HG02610 (cell line): ENCODE measurements at regions not wholly inside any gene's neighbourhood (a gene's known extent, or its start where the extent isn't known, plus 50 kb on each side); places are given as distances from the start of the nearest gene placed in this dataset.
A peak's percentile ranks its signal among the peaks of the same experiment; 100 is the strongest.

Source experiments
- ATAC-seq: cut with Tn5 transposase; IDR thresholded peaks from one replicate; pipeline ENCODE4 v1.9.1; 2021; ENCODE audit warnings: mild to moderate bottlenecking, moderate library complexity; ENCODE audit not compliant: unreplicated experiment

DNA sequence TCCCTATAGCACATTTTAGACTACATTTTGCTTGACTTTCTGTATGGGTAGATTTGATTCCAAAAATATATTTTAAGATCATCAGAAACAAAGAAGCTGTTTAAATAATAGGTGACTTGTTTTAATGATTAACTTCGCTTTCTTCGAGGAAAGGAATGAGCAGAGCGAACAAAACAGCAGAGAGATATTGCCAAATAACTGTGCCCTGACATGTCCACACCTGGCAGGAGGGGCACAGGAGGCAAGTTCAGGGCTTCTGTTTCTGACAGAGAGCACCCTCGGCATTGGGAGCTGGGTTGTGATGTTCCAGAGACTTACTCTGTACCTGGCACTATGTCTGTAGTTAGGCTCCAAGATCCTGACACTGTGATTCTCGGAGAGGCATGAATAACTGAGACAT, 155.7 kb upstream of the SASH1 start:
- ATAC-seq: no peak

DNA sequence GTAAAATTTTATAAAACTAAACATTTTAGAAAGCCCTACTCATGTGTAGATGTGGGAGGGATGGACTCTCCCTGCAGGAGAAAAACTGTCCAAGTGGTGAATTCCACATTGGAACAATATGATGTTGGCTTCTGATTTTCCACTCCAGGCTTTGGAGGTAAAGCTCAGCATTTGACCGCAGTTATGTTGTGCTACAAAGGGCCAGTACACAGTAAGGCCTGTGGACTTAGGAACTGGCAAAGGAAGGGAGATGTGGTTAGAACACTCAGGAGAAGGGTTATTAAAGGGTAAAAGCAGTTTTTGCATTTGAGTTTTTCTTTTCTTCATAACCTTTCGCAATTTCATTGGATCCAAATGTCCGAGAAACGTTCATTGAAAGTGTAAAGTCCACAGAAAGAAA, 150.3 kb upstream of the SASH1 start:
- no peak for ATAC-seq

DNA sequence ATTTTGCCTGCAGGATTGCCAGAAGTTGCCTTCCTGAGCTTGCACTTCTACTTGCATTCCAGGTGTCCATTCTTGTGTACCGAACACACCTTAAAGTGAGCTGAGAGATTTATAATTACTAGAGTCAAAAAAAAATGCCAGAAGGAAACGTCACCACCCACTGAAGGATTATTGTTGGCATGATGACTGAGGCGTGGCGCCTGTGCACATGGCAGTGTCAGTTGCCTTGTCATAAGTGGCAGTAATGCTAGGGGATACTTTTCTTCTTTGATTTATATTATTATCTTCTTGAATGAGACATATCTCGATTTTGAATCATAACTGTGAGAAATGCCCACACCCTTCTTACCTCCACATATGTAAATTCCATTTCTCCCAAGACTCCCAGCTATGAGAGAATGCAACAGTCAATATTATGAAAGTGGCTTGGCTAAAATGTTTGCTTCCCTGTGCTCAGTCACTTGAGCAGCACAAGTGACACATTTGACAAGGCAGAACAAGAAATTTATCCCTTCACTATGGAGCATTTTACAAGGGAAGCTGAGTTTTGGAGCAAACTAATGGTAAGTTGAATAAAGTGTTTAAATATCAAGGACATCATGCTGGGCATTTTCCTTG, 149.5 kb upstream of the SASH1 start:
- ATAC-seq: no peak

DNA sequence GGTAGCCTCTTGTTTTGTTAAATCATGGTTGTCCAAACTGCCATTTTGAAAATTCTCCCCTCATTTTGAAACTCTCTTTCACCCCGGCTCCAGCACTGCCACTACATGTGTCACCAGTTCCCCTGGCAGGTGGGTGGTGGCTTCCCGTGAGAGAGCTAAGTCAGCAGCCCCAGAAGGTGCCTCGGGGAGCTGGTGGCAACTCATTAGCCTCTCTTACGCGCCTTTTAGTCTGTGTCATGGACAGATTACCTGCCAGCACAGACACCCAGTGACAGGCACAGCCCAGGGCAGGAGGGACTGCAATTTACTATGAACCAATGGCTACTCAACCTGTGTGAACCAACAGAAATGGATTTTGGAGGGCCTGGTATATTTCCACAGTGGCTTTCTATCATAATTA, 147.1 kb upstream of the SASH1 start:
- no peak for ATAC-seq

DNA sequence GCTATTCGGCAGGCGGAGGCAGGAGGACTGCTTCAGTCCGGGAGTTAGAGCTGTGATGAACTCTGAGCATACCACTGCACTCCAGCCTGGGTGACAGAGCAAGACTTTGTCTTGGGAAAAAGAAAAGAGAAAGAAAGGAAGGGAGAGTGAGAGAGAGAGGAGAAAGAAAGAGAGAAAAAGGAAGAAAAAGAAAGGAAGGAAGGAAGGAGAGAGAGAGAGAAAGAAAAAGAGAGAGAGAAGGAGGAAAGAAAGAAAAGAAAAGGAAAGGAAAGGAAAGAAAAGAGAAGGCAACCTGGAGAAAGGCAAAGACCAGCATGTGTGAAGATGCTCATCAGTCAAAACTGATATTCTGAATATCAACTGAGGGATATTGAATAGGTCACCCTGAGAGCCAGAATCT, 143.1 kb upstream of the SASH1 start:
- no peak for ATAC-seq

DNA sequence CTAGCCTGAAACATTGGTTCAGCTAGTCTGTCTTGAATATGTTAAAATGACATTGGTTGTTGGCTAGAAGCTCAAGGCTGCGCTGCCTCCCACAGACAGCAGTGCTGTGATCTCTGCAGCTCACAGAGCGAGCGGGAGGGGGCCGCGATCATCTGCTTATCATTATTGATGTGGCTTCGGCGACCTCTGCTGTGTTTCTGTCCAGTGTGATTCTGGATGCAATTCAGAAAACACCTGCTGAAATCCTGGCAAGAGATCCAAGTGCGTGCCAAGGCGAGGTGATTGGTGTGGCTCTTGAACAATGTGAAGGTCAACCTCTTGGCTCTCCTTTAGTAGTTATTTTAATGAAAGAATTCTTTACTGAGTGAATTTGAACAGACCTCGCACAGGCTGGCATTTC, 142.3 kb upstream of the SASH1 start:
- ATAC-seq: no peak

DNA sequence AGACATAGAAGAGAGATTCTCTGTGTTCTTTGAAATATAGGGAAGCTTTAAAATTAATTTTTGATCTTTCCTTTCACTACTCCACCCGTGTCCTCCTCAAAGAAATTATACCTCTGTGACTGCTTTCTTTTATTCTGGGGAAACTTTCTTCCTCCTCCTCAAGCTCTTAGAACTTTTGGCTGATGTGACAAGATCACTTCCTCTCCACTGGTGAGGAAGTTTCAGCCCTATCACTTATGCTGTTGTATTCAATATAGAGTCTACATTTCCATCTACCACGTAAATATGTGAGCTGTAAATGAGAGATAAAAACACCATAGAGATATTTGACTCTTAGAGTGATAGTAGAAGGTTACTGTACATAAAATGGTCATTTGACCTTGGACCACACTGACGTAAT, 141.9 kb upstream of the SASH1 start:
- ATAC-seq: no peak

DNA sequence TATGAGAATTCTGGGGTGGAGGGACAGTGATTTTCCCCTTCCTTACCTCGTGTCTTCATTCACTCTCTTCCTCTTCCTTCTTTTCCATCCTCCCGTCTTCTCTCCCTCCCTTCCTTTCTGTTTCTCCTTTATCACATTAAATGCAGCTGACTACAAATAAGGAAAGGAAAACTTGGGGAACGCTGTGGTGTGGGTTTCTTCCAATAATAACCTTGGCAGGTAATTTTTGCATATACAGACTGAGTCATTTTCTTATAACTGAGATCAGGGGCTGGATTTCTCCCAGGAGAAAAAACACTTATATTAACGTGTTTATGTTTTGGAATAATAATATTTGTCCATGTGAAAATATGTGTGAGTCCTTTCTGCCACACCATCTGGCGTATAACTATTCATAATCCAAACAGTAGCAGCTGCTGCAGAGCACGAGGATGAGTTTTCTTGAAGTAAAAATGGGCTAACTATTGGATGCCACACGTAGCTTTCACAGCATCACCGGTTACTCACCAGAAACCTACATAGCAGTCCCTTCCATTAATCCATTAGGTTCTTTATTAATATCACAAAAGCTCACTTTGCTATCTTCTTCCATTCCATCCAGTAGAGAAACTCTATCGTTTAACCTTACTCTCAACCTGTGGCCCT, 139.2 kb upstream of the SASH1 start:
- ATAC-seq: no peak

DNA sequence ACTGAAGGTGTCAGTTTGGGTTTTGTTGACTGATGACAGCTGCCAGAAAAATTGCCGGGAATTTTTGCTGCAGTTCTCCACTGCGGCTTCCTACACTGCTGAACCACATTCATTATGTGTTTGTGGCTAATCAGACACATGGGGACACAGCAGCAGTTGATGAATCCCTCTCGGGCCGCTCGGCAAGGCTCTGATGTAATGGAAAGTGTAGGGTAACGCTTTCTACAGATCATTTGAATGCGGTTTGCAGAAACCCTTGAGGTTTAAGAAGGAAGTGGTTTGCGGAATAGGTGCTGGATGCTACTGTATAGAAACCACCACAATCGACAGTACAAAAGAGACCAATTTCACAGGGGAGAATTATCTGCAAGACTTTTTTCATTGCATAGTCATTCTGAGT, 138.7 kb upstream of the SASH1 start:
- peak; percentile 98 for ATAC-seq

DNA sequence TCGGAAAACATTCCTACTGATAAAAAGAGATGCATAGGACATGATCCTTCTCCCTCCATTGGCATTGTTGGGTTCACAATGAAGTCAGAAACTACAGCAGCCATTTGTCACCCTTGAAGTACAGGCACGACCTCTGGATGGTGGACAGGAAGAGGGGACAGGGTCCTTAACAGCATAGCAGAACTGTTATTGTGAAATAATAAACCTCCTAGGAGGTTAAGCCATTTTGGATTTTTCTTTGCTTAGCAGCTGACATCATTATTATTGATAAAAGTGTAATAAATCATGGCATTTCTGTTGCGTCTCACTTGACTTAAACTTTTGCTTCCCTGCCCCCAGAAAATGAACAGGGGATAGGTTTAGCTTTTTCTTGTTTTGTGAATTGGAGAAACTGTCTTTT, 134.3 kb upstream of the SASH1 start:
- ATAC-seq: no peak

DNA sequence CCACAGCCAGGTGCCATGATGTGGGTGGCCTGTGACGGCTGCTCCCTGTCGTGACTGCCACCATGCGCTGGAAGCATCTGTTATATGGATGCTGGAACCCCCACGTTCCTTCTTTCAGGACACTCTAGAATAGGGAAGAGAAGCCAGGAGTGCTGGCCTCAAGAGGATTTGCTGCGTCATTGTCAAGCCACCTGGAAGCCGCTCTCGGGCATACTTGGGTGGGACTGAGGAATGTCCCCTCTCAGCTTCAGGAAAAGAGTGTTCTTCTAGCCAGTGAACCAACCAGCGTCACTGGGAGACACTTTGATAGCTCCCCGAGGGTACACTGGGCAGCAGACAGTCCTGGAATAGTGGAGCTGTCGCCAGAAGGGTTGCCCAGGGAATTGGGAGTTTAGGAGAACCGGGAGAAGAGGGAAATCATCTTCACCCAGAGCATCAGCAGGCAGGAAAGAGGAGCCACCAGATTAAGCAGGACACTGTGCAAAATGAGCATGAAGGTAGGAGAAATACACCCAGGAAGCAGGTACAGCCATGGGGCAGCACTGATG, 130.8 kb upstream of the SASH1 start:
- ATAC-seq: no peak

DNA sequence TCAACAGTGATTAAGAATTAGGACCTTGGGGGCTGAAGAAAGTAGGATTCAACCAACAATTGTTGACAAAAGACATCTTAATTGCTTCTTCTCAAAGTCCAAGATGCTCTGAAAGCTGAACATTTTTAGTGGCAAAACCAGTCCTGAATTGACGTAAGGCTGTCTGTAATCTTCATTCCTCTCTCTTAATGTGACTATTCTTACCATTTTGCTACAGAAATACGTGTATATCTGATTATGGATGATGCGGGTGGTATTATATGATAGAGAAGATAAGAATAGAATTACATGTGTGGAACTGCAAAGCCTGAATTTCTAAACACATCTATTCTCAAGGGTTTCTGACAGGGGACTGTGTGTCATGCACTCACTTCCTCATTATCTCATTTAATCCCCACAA, 130.3 kb upstream of the SASH1 start:
- no peak for ATAC-seq

DNA sequence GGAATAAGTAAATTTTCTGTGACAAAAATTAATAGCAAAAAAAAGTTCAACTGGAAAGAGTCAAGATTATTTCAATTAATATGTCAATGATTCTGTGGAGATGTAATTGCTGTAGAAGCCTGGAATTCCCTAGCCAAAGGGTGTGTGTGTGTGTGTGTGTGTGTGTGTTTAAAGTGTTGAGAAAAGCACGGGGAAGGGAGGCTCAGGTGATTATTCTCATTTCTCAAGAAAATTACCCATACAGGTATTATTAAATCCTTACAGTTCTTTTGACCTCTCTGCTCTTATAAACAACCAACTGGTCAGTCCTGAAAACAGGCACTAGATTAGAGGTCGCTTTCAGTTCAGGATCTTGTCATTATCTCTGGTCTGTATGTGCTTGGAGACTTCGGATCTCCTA, 129.3 kb upstream of the SASH1 start:
- no peak for ATAC-seq

DNA sequence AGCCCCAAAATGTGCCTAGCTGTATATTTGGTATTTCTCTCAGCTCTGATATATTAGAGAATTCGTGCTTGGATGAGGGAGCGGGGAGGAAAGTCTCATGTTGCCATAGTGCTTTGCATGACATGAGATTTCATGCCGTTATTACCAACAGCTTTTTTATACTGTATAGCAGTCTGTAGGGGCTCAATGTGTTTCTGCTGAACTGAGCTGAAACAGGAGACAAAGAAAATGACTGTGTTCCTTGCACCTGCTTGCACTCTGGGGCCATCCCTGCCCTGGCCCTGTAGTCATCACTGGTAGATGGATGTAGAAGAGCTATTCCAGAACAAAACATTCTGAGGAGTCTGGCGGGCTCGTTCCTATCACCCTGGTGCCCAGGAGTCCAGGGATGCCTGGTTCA, 128.0 kb upstream of the SASH1 start:
- no peak for ATAC-seq

DNA sequence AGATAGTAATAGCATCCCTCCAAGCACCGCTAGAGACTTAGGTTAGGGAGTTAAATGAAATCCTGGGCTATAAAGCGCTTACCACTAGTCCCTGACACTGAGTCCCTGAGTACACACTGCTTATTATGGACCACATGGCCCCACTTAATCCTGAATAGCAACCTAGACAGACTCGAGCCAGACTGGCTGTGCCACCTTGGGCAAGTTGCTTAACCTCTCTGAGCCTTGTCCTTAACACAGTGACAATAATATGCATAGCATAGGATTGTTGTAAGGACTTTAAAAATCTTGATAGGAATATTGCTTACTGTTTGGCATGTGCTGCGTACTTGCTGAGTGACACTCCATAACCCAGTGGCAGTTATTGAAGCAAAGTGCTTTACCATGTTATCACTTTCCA, 125.6 kb upstream of the SASH1 start:
- ATAC-seq: no peak

DNA sequence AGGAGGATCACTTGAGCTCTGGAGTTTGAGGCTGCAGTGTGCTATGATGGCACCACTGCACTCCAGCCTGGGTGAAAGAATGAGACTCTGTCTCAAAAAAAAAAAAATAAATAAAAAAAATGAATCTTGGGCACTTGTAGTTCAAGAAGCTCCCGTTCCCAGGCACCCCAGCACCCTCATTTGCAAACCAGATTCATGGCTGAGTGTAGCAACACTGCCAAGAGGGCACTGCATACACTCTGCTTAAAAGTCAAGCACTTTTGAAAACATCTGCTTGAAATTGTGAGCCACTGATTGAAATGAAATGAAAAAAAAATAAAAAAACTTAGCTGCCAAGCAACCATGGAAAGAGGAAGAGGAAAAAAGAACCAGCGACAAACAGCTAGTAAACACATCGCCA, 124.7 kb upstream of the SASH1 start:
- no peak for ATAC-seq

DNA sequence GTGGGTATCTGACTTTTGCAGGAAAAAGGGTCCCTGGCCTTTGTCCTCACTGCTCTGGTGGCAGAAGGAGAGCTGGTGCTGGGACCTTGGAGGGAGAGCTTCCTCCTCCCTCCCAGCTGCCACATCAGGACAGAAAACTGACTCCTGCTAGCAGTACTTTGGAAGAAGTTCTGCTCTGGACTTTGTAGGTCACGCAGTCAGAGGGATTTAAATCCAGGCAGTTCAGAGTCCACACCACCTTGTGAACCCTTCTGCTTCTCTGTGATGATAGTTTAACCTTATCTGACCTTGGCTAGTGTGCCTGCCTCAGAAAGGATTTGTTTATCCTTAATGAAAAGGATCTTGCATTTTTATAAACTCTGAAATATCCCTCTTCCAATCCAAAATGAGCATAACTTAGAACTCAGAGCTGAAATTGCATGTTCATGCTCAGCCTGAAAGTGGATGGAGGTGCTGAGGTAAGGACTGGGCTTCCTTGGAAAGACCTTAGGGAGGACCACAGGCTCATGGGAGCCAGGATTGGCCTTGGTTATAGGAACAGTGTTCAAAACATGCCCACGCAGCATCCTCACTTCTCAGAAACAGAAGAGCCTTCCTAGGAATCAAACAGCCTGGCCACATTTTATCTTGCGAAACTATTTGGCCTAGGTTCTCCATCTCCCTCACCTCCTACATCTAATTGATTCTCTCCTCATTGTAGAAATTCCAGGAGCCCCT, 123.9 kb upstream of the SASH1 start:
- ATAC-seq: no peak

DNA sequence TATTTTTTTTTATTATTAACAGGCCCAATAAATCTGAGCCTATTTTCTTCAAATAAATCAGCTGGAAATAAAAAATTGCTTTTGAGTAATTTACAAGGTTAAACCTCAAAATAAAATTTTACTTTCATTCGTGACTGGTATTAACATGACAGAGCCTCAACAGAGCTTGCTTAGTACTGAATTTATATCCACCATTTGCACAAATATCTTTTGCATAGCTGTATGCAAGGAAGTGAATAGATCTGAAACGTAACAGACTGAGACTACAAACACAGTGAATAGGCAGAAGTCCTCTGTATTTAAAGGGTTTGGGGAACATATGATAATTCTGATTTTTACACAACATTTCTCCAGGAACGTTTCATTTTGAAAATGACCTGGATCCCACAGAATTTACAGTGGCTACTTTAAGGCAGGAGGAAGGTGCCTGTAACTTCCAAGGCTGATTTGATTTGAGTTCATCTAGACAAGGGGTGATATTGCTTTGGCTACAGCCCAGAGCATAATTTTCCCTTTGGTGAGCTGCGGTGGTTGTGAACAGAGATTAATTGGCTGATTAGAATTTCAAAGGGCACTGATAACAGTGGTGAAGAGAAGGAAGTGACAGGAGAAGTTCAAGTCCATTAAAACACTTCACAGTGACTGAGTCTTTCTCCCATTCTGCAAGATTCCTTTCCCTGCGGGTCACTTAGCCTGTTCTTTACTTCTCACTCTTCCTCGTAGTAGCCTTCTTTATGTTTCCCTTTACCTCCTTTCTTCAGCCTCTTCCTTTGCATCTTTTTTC, 121.2 kb upstream of the SASH1 start:
- ATAC-seq: no peak

DNA sequence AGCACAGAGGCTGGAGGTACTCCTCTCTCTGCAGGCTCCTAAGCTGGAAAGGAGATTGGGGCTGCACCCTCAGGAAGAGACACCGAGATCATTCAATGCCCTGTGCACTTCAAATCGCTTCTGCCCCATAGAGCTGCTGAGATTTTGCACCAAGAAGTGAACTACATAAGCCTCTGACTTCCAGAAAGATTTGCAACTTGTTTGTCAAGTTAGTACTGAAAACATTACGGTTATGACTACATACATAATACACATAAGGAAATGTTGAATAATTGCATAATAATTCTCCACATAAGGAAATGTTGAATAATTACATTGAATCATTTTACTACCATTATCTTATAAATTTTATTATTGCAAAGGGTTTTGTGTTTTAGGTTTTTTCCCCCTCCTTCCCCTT, 120.3 kb upstream of the SASH1 start:
- ATAC-seq: no peak

DNA sequence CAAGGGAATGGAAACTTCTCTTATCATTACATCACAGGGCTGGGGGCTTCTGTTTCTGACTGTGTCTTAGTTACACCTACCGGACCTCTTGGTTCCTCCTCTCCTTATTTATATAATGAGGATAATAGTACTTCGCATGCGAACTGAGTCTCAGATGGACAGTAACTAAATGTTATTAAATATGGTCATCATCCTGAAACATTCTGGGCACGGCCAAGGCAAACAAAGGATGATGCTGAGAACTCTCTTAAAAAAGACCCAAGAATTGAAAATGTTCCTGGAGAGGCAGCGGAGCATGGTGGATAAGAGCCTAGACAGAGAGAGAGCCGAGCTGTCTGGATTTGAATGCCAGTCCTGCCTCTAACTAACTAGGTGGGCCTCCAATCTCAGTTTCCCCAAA, 119.8 kb upstream of the SASH1 start:
- no peak for ATAC-seq

DNA sequence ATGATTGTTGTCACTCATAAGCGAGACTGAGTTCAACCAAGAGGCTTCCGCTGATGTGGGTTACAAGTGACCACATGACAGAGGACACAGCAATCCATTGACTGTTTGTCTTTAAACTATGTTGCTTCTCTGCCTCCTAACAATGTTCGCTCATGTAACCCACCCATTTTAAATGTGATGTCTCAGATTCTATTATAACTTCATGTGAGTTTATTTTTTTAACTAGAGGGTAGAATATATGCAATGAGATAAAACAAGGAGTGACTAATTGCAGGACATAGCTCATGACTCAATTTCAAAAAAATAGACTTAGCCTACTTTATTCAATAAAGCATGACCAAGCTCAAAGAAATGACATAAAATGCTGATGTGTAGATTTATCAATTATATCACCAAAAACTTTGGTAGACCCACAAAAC, 119.2 kb upstream of the SASH1 start:
- no peak for ATAC-seq
